HepG2 (cell line): ENCODE measurements at regions not wholly inside any gene's neighbourhood (a gene's known extent, or its start where the extent isn't known, plus 50 kb on each side); places are given as distances from the start of the nearest gene placed in this dataset.

Experiments
- ATAC-seq: fragments of 200-7000 bp; cut with Tn5 transposase; 3 replicates; pipeline ENCODE4 v1.9.1; 2020; ENCODE audit warnings: mild to moderate bottlenecking, moderate library complexity
- BruUV-seq: library from RNA; stranded (reverse); fragments of 400-500 nt; replicated peaks from 2 replicates; lab custom pipeline; 2021; lab: Mats Ljungman, UMichigan
- CTCF ChIA-PET: fragments of 300-600 bp; formaldehyde crosslinking; extraction: SDS; loops from one replicate; lab custom pipeline; 2021; ENCODE audit warnings: low total read pairs, inconsistent platforms, low intra/inter-chr PET ratio; lab: Yijun Ruan, JAX
- POLR2A ChIA-PET: fragments of 350-600 bp; sonication (Branson Sonifier 250); formaldehyde crosslinking; loops from one replicate; lab custom pipeline; 2020; ENCODE audit warnings: antibody characterized with exemption, inconsistent platforms; lab: Yijun Ruan, JAX
- DNase-seq: peaks from one replicate; pipeline ENCODE4 v3.0.0-alpha.2; 2015; ENCODE audit warnings: low spot score
- FAIRE-seq: peaks from 3 replicates; lab custom pipeline; 2011; peaks lifted over from hg19 to GRCh38; lab: Jason Lieb, UNC
- H2AFZ ChIP-seq: one replicate; pipeline ENCODE4 v1.6.1; 2011; ENCODE audit warnings: low read length, inconsistent platforms
- H3K27ac ChIP-seq: fragments of 300-600 bp; 3 replicates; pipeline ENCODE4 v1.8.0; 2011; ENCODE audit warnings: mixed run types, mild to moderate bottlenecking, mixed read lengths, low read length, inconsistent platforms; ENCODE audit not compliant: insufficient read depth; ENCODE audit errors: extremely low read length
- H3K27me3 ChIP-seq, 2 experiments: fragments of 200-600 bp in 1 of 2; 2 replicates in 1 of 2; 3 replicates in 1 of 2; pipeline versions ENCODE4 v1.6.0 to v1.8.0; 2011; ENCODE audit warnings: low read length in 2 of 2, mild to moderate bottlenecking in 2 of 2, moderate library complexity in 2 of 2, inconsistent platforms in 1 of 2; ENCODE audit not compliant: insufficient read depth in 2 of 2, control insufficient read depth in 1 of 2
- H3K36me3 ChIP-seq, 2 experiments: fragments of 200-600 bp in 1 of 2; replicated peaks in 1 of 2; 2 replicates in 1 of 2; 3 replicates in 1 of 2; pipeline versions ENCODE4 v1.5.1 to v1.8.0; 2011; ENCODE audit warnings: low read length in 2 of 2, inconsistent platforms in 1 of 2; ENCODE audit not compliant: insufficient read depth in 2 of 2, control insufficient read depth in 1 of 2
- H3K4me1 ChIP-seq: 2 replicates; pipeline ENCODE4 v1.5.1; 2012; ENCODE audit warnings: low read length, inconsistent platforms; ENCODE audit not compliant: insufficient read depth
- H3K4me2 ChIP-seq: 2 replicates; pipeline ENCODE4 v1.6.0; 2011; ENCODE audit warnings: low read depth, low read length, inconsistent platforms
- H3K4me3 ChIP-seq, 3 experiments: fragments of 200-600 bp in 1 of 3; sonication (generic), shearing (Covaris generic) in 1 of 3; replicated peaks in 1 of 3; 2 replicates each; pipeline ENCODE4 v1.5.1; 2011 to 2016; ENCODE audit warnings: low read length in 3 of 3, inconsistent platforms in 2 of 3, low read depth in 2 of 3, mild to moderate bottlenecking in 2 of 3, control low read depth in 1 of 3, mixed read lengths in 1 of 3; ENCODE audit not compliant: insufficient read depth in 1 of 3
- H3K79me2 ChIP-seq: one replicate; pipeline ENCODE4 v1.6.1; 2011; ENCODE audit warnings: low read length, inconsistent platforms; ENCODE audit not compliant: insufficient read depth
- H3K9ac ChIP-seq: 2 replicates; pipeline ENCODE4 v1.6.0; 2011; ENCODE audit warnings: mild to moderate bottlenecking, low read depth, low read length, inconsistent platforms; ENCODE audit not compliant: insufficient read depth
- H3K9me3 ChIP-seq: 2 replicates; pipeline ENCODE4 v1.5.1; 2012; ENCODE audit warnings: mild to moderate bottlenecking, low read length
- H4K20me1 ChIP-seq: 2 replicates; pipeline ENCODE4 v1.6.0; 2011; ENCODE audit warnings: inconsistent platforms, mild to moderate bottlenecking, low read length, moderate library complexity; ENCODE audit not compliant: insufficient read depth
- CREB1 ChIP-seq, 2 experiments: fragments of 450-650 bp in 1 of 2; IDR thresholded peaks; 2 replicates each; pipeline ENCODE4 v1.6.1; 2016 to 2017; ENCODE audit warnings: control low read depth in 1 of 2, mild to moderate bottlenecking in 1 of 2, missing compliant biosample characterization in 1 of 2, missing genetic modification characterization in 1 of 2
- IKZF1 ChIP-seq: fragments of 450-650 bp; IDR thresholded peaks from 2 replicates; pipeline ENCODE4 v1.7.1; 2016
- MZF1 ChIP-seq: sonication (generic); formaldehyde crosslinking; IDR thresholded peaks from 2 replicates; pipeline ENCODE4 v1.8.1; 2023; ENCODE audit warnings: mild to moderate bottlenecking, missing genetic modification reagents, borderline replicate concordance
- NPAS2 ChIP-seq: sonication (generic); formaldehyde crosslinking; IDR thresholded peaks from 2 replicates; pipeline ENCODE4 v1.8.0; 2022; ENCODE audit warnings: mild to moderate bottlenecking, missing genetic modification reagents, borderline replicate concordance
- NR1H2 ChIP-seq: sonication (generic); formaldehyde crosslinking; IDR thresholded peaks from 2 replicates; pipeline ENCODE4 v1.8.1; 2022; ENCODE audit warnings: low read depth, missing genetic modification reagents, borderline replicate concordance
- STAG1 ChIP-seq: sonication (generic); formaldehyde crosslinking; IDR thresholded peaks from 2 replicates; pipeline ENCODE4 v1.4.0; 2020; ENCODE audit warnings: missing genetic modification reagents
- ZNF343 ChIP-seq: sonication (generic); formaldehyde crosslinking; IDR thresholded peaks from 2 replicates; pipeline ENCODE4 v1.4.0; 2020; ENCODE audit warnings: mild to moderate bottlenecking, missing genetic modification reagents
- ZNF713 ChIP-seq: sonication (generic); formaldehyde crosslinking; IDR thresholded peaks from 2 replicates; pipeline ENCODE4 v1.4.0; 2020; ENCODE audit warnings: mild to moderate bottlenecking, missing genetic modification reagents
- ZNF737 ChIP-seq: sonication (generic); formaldehyde crosslinking; IDR thresholded peaks from 2 replicates; pipeline ENCODE4 v1.5.0; 2020; ENCODE audit warnings: missing genetic modification reagents, mild to moderate bottlenecking, borderline replicate concordance
- WGBS: methylation state at CpG from one replicate; pipeline ENCODE4 v1.1.6; 2017; ENCODE audit warnings: low lambda C conversion rate; 5-methylcytosine and 5-hydroxymethylcytosine counted together
- in situ Hi-C: cut with HindIII; loops from 2 replicates; pipeline ENCODE4 v1.10.0; 2017; ENCODE audit warnings: low pct_unique_long_range_greater_than_20kb; ENCODE audit not compliant: extremely low pct_ligation_motif_present
- intact Hi-C: fragments of 100-400 bp; cut with micrococcal nuclease; formaldehyde crosslinking; loops from one replicate; pipeline ENCODE4 v1.10.0; 2022; ENCODE audit not compliant: unreplicated experiment
- TF ChIP-seq, protein P1 (sequence below), 2 experiments: sonication (generic) in 1 of 2; formaldehyde crosslinking in 1 of 2; IDR thresholded peaks; 2 replicates each; pipeline versions ENCODE4 v1.6.1 to v1.9.0; 2014 to 2022; ENCODE audit warnings: antibody characterized with exemption in 1 of 2, borderline replicate concordance in 1 of 2, inconsistent platforms in 1 of 2, low read depth in 1 of 2, missing genetic modification reagents in 1 of 2
- TF ChIP-seq, protein P2 (sequence below): sonication (generic); formaldehyde crosslinking; IDR thresholded peaks from 2 replicates; pipeline ENCODE4 v1.5.0; 2020; ENCODE audit warnings: mild to moderate bottlenecking, missing genetic modification reagents, moderate library complexity

DNA sequence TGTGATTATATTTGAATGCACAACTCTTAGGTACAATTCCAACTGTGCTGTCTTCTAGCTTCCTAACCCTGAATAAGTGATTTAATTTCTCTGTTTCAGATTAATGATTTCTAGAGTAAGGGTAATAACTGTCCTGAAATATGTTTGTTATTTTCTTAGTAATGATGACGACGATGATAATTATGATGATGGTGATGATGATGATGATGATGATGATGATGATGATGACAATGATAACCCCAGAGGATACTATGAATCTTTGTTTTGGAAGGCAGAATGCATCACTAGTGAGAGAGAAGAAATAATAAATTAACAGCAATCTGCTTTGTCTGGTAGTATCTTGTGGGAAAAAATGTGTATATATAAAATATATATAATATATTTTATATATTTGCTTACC, 317.1 kb upstream of the CDH8 start:
- no TSS peak for BruUV-seq
- H4K20me1 ChIP-seq, result no peaks in the 10 kb centered on the region
- H3K27me3 ChIP-seq, result no peaks in the 10 kb centered on the region

DNA sequence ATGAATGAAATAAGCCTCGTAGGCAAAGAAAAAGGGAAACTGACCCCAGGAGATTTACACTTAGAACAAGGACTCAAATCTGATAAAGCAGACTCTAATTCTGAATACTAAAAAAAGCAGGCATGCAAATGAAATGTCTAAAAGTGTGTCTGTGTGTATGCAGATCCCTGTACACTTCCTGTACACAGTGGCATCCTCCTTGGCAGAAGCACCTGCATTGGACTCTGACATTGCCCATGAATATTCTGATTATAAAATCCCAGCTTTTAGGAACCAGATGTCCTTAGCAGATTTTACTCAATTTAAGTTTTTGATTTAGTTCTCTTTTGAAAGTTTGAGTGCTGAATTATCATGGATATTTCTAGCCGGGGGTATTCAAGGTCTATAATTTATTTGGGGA, 306.0 kb upstream of the CDH8 start:
- no peak for ATAC-seq
- intact Hi-C loops, result no loop called here
- BruUV-seq, result no TSS peak
- TF ChIP-seq STAG1 (CRISPR knock-in tag) (no peak), NPAS2 (CRISPR knock-in tag) (no peak), MZF1 (CRISPR knock-in tag) (no peak), IKZF1 (no peak), ZNF343 (no peak), ZNF737 (no peak)
- TF ChIP-seq, protein P1, sequence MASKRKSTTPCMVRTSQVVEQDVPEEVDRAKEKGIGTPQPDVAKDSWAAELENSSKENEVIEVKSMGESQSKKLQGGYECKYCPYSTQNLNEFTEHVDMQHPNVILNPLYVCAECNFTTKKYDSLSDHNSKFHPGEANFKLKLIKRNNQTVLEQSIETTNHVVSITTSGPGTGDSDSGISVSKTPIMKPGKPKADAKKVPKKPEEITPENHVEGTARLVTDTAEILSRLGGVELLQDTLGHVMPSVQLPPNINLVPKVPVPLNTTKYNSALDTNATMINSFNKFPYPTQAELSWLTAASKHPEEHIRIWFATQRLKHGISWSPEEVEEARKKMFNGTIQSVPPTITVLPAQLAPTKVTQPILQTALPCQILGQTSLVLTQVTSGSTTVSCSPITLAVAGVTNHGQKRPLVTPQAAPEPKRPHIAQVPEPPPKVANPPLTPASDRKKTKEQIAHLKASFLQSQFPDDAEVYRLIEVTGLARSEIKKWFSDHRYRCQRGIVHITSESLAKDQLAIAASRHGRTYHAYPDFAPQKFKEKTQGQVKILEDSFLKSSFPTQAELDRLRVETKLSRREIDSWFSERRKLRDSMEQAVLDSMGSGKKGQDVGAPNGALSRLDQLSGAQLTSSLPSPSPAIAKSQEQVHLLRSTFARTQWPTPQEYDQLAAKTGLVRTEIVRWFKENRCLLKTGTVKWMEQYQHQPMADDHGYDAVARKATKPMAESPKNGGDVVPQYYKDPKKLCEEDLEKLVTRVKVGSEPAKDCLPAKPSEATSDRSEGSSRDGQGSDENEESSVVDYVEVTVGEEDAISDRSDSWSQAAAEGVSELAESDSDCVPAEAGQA (IDR thresholded peaks at IDR 0.05; ENCODE audit: low read depth), result no peak
- TF ChIP-seq, protein P1 (CRISPR knock-in tag; IDR thresholded peaks at IDR 0.05; ENCODE audit: borderline replicate concordance), result no peak

More for the DNA sequence above, 317.1 kb upstream of the CDH8 start:
- intact Hi-C loops (no loop called here), in situ Hi-C loops (no loop called here)
- Histone ChIP-seq H3K36me3 (no peaks in the 10 kb centered on the region), H3K4me3 (no peak overlapping the region), H3K9ac (no peak overlapping the region), H3K79me2 (no peaks in the 10 kb centered on the region), H3K27ac (no peak overlapping the region), H3K4me2 (no peak overlapping the region), H3K4me1 (no peaks in the 10 kb centered on the region), H3K9me3 (peaks cover 64% of the 10 kb centered on the region), H2AFZ (no peak overlapping the region)
- CTCF ChIA-PET, result no interaction called here
- POLR2A ChIA-PET, result no interaction called here
- ATAC-seq (no peak), DNase-seq (no peak), FAIRE-seq (no peak)
- TF ChIP-seq ZNF713 (CRISPR knock-in tag), result no peak
- no peak for TF ChIP-seq NR1H2 (CRISPR knock-in tag)
- peak; percentile 95 for TF ChIP-seq CREB1 (IDR thresholded peaks at IDR 0.05)
- no peak for TF ChIP-seq CREB1 (CRISPR knock-in tag; IDR thresholded peaks at IDR 0.05)
- TF ChIP-seq, protein P2, sequence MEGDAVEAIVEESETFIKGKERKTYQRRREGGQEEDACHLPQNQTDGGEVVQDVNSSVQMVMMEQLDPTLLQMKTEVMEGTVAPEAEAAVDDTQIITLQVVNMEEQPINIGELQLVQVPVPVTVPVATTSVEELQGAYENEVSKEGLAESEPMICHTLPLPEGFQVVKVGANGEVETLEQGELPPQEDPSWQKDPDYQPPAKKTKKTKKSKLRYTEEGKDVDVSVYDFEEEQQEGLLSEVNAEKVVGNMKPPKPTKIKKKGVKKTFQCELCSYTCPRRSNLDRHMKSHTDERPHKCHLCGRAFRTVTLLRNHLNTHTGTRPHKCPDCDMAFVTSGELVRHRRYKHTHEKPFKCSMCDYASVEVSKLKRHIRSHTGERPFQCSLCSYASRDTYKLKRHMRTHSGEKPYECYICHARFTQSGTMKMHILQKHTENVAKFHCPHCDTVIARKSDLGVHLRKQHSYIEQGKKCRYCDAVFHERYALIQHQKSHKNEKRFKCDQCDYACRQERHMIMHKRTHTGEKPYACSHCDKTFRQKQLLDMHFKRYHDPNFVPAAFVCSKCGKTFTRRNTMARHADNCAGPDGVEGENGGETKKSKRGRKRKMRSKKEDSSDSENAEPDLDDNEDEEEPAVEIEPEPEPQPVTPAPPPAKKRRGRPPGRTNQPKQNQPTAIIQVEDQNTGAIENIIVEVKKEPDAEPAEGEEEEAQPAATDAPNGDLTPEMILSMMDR, result no peak
- 3% methylated on average over 2 of the region's 2 CpGs for WGBS

More for the DNA sequence above, 306.0 kb upstream of the CDH8 start:
- WGBS, result 0% methylated on average over 2 of the region's 2 CpGs
- Histone ChIP-seq H3K4me1 (no peaks in the 10 kb centered on the region), H3K27ac (no peak overlapping the region), H2AFZ (no peak overlapping the region), H3K27me3 (no peaks in the 10 kb centered on the region; a peak in 1 of 5 replicates), H3K36me3 (no peaks in the 10 kb centered on the region), H3K4me2 (no peak overlapping the region), H3K79me2 (no peaks in the 10 kb centered on the region), H4K20me1 (no peaks in the 10 kb centered on the region), H3K9me3 (peaks cover 44% of the 10 kb centered on the region), H3K4me3 (no peak overlapping the region), H3K9ac (no peak overlapping the region)
- in situ Hi-C loops, result no loop called here
- FAIRE-seq, result no peak
- POLR2A ChIA-PET, result no interaction called here
- CTCF ChIA-PET, result no interaction called here
- no peak for DNase-seq
